ENCODE measurements at regions not wholly inside any gene's neighbourhood (a gene's known extent, or its start where the extent isn't known, plus 50 kb on each side); places are given as distances from the start of the nearest gene placed in this dataset.
"Not testable (repeated sequence)": the region's sequence is repeated elsewhere in the genome, so short reads cannot be mapped to it uniquely, and the experiment has no call there.

- Histone ChIP-seq H3K27me3 (ENCODE audit: insufficient read depth) (no peaks in the 10 kb centered on the region), H3K4me3 (ENCODE audit: low read depth in 2 of 2, low read length in 1 of 2) (no peak overlapping the region), H3K4me2 (no peak overlapping the region), H3K4me1 (ENCODE audit: control insufficient read depth in 1 of 2, insufficient read depth in 2 of 2, low read depth in 1 of 2, low read length in 1 of 2) (no peaks in the 10 kb centered on the region; a peak in 1 of 4 replicates), H2AFZ (ENCODE audit: low read depth) (no peak overlapping the region), H3K27ac (ENCODE audit: low read depth in 2 of 2, low read length in 1 of 2) (no peak overlapping the region), H3K79me2 (ENCODE audit: insufficient read depth) (no peaks in the 10 kb centered on the region), H3K36me3 (replicated peaks in 1 of 2; ENCODE audit: control insufficient read depth in 1 of 2, insufficient read depth in 2 of 2, low read length in 1 of 2) (no peaks in the 10 kb centered on the region), H3K9me3 (no peaks in the 10 kb centered on the region), H3F3A (replicated peaks; ENCODE audit: insufficient read depth) (no peaks in the 10 kb centered on the region), H3K9me2 (no peaks in the 10 kb centered on the region), H3K9ac (no peak overlapping the region), H4K20me1 (ENCODE audit: insufficient read depth) (no peaks in the 10 kb centered on the region)
- no peak for DNase-seq
- TF ChIP-seq IRF3 (IDR thresholded peaks at IDR 0.05; ENCODE audit: low read depth, low read length) (no peak), RCOR1 (IDR thresholded peaks at IDR 0.05; ENCODE audit: low read length) (no peak), MAX (IDR thresholded peaks at IDR 0.05; ENCODE audit: low read depth) (no peak), ELF1 (IDR thresholded peaks at IDR 0.05) (no peak), USF2 (IDR thresholded peaks at IDR 0.05; ENCODE audit: borderline replicate concordance, low read depth, low read length) (no peak), FOXJ3 (CRISPR knock-in tag; IDR thresholded peaks at IDR 0.05) (no peak), NRF1 (IDR thresholded peaks at IDR 0.05; ENCODE audit: low read depth, low read length) (no peak), NFIC (IDR thresholded peaks at IDR 0.05; ENCODE audit: borderline replicate concordance) (no peak), FOXM1 (IDR thresholded peaks at IDR 0.05; ENCODE audit: low read depth) (no peak), EZH2phosphoT487 (IDR thresholded peaks at IDR 0.05; ENCODE audit: borderline replicate concordance, low read depth) (no peak), PBX3 (IDR thresholded peaks at IDR 0.05) (no peak)
- CTCF ChIA-PET, result interaction anchor here (0.8 to 1.1 kb wide), 2 partner anchors 14 to 270 kb away, joined by 3 to 5 read pairs; no protein-coding TSS in a partner anchor
- WGBS (ENCODE audit: low lambda C conversion rate), result 89% methylated on average over 8 of the region's 8 CpGs
- POLR2A ChIA-PET, result no interaction called here
Measured at GRCh38 chr18:59038295-59039039, 101.2 kb upstream of the SEC11C start.

- DNase-seq; H3K4me2 ChIP-seq; H3K9me3 ChIP-seq; H3K4me1 ChIP-seq (ENCODE audit: control insufficient read depth in 1 of 2, insufficient read depth in 2 of 2, low read depth in 1 of 2, low read length in 1 of 2); H3K4me3 ChIP-seq (ENCODE audit: low read depth in 2 of 2, low read length in 1 of 2); H3K27ac ChIP-seq (ENCODE audit: low read depth in 2 of 2, low read length in 1 of 2); H3K27me3 ChIP-seq (ENCODE audit: insufficient read depth); H3K79me2 ChIP-seq (ENCODE audit: insufficient read depth); H3F3A ChIP-seq (replicated peaks; ENCODE audit: insufficient read depth); H2AFZ ChIP-seq (ENCODE audit: low read depth); H3K9ac ChIP-seq; H3K9me2 ChIP-seq; H4K20me1 ChIP-seq (ENCODE audit: insufficient read depth); H3K36me3 ChIP-seq (replicated peaks in 1 of 2; ENCODE audit: control insufficient read depth in 1 of 2, insufficient read depth in 2 of 2, low read length in 1 of 2); POLR2A ChIA-PET: not testable (repeated sequence)
- WGBS (ENCODE audit: low lambda C conversion rate), result 63% methylated on average over 1 of the region's 1 CpG
- CTCF ChIA-PET, result interaction anchor here (0.8 kb wide), 1 partner anchor 15 kb away, joined by 3 read pairs; no protein-coding TSS in a partner anchor
Measured at GRCh38 chr18:59039040-59039320, 100.7 kb upstream of the SEC11C start.

All from SK-N-SH (cell line).